ENCODE measurements at regions not wholly inside any gene's neighbourhood (a gene's known extent, or its start where the extent isn't known, plus 50 kb on each side); places are given as distances from the start of the nearest gene placed in this dataset.

- no peak overlapping the region for H3K4me3 ChIP-seq (ENCODE audit: low read depth in 1 of 2, low read length in 2 of 2)
- H3K9me3 ChIP-seq (ENCODE audit: low read length): peaks cover 10% of the 10 kb centered on the region
- peaks cover 42% of the 10 kb centered on the region for H3K4me1 ChIP-seq (ENCODE audit: insufficient read depth, low read length)
- H3K27me3 ChIP-seq (ENCODE audit: control insufficient read depth in 1 of 2, insufficient read depth in 2 of 2, low read length in 2 of 2): no peaks in the 10 kb centered on the region
- no peaks in the 10 kb centered on the region for H3K36me3 ChIP-seq (ENCODE audit: insufficient read depth, low read length)
- no peak overlapping the region for H3K27ac ChIP-seq (ENCODE audit: low read depth, low read length)
- H3K9ac ChIP-seq (ENCODE audit: low read length): no peak overlapping the region
These were observed 80.8 kb upstream of the CIBAR2 start for GRCh38 chr16:85193115-85193493.

DNA sequence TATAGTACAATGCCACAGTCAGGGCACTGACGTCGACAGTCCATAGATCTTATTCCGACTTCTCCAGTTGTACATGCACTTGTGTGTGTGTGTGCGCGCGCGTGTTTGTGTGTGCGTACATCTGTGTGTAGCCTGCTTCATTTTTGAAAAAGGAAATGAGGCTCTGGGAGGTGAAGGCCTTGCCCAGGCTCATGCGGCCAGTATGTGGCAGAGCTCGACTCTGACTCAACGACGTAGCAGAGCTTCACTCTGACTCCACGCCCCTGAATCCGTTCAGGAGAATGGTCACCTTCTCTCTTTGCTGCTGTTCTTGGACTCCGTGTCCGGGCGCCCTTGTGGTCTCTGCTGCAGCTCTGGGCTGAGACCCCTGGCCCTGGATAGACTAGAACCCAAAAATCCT lies 81.6 kb upstream of the CIBAR2 start:
- no peaks in the 10 kb centered on the region for H3K36me3 ChIP-seq (ENCODE audit: insufficient read depth, low read length)
- no peaks in the 10 kb centered on the region for H3K27me3 ChIP-seq (ENCODE audit: control insufficient read depth in 1 of 2, insufficient read depth in 2 of 2, low read length in 2 of 2)
- no peak overlapping the region for H3K4me3 ChIP-seq (ENCODE audit: low read depth in 1 of 2, low read length in 2 of 2)
- H3K9me3 ChIP-seq (ENCODE audit: low read length): peaks cover 10% of the 10 kb centered on the region
- peaks cover 48% of the 10 kb centered on the region for H3K4me1 ChIP-seq (ENCODE audit: insufficient read depth, low read length)
- H3K27ac ChIP-seq (ENCODE audit: low read depth, low read length): no peak overlapping the region
- H3K9ac ChIP-seq (ENCODE audit: low read length): no peak overlapping the region

DNA sequence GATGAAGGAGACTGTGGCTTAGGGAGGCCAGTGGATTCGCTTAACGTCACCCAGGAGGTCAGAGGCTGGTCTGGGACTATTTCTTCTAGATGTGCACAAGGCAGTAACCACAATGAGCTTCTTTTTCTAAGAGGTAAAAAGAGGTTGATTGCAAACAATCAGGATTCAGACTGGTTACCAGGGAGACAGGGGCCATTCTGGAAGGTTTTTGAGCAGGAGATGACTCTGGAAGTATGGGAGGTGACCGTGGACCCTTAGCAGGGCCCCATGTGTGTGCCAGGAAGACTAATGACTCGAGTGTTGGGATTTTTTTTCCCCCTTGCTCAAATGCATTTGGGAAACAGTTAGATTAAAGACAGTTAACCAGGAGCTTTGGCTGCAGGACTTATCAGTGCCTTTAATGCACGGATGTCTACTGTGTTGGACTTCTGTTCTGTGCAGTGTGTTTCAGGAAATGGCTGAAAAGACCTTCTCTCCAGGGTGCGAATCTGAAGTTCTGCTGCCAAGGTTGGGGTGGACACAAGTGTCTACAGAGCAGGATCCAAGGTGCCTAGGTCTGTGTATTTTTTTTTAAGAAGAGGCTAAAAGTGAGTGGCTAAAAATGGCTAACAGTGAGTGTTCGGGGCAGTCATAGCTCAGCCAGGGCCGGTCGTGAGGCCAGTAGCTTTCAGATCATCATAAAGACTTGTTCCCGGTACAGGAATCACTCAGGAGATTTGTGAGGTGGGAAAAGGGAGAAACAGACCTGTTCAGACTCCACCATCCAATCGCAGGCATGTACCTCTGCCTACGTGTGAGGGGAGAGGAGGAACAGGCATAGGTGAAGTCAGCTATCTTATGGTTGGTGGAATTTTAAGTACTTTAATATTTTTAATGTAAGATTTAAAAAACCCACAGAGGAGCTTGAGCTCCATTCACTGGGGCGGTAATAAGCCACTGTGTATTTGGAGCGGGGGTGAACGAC lies 82.3 kb upstream of the CIBAR2 start:
- H3K27ac ChIP-seq (ENCODE audit: low read depth, low read length): no peak overlapping the region
- peaks cover 55% of the 10 kb centered on the region for H3K4me1 ChIP-seq (ENCODE audit: insufficient read depth, low read length)
- no peak overlapping the region for H3K9ac ChIP-seq (ENCODE audit: low read length)
- no peaks in the 10 kb centered on the region for H3K36me3 ChIP-seq (ENCODE audit: insufficient read depth, low read length)
- no peaks in the 10 kb centered on the region for H3K27me3 ChIP-seq (ENCODE audit: control insufficient read depth in 1 of 2, insufficient read depth in 2 of 2, low read length in 2 of 2)
- H3K4me3 ChIP-seq (ENCODE audit: low read depth in 1 of 2, low read length in 2 of 2): no peak overlapping the region
- peaks cover 6% of the 10 kb centered on the region for H3K9me3 ChIP-seq (ENCODE audit: low read length)

GRCh38 chr16:85195271-85195647 lies 83.0 kb upstream of the CIBAR2 start:
- no peaks in the 10 kb centered on the region for H3K27me3 ChIP-seq (ENCODE audit: control insufficient read depth in 1 of 2, insufficient read depth in 2 of 2, low read length in 2 of 2)
- H3K9me3 ChIP-seq (ENCODE audit: low read length): no peaks in the 10 kb centered on the region
- peak overlapping the region; percentile 42 for H3K9ac ChIP-seq (ENCODE audit: low read length)
- no peaks in the 10 kb centered on the region for H3K36me3 ChIP-seq (ENCODE audit: insufficient read depth, low read length)
- H3K4me3 ChIP-seq (ENCODE audit: low read depth in 1 of 2, low read length in 2 of 2): no peak overlapping the region
- no peak overlapping the region for H3K27ac ChIP-seq (ENCODE audit: low read depth, low read length)
- peaks cover 62% of the 10 kb centered on the region for H3K4me1 ChIP-seq (ENCODE audit: insufficient read depth, low read length)

DNA sequence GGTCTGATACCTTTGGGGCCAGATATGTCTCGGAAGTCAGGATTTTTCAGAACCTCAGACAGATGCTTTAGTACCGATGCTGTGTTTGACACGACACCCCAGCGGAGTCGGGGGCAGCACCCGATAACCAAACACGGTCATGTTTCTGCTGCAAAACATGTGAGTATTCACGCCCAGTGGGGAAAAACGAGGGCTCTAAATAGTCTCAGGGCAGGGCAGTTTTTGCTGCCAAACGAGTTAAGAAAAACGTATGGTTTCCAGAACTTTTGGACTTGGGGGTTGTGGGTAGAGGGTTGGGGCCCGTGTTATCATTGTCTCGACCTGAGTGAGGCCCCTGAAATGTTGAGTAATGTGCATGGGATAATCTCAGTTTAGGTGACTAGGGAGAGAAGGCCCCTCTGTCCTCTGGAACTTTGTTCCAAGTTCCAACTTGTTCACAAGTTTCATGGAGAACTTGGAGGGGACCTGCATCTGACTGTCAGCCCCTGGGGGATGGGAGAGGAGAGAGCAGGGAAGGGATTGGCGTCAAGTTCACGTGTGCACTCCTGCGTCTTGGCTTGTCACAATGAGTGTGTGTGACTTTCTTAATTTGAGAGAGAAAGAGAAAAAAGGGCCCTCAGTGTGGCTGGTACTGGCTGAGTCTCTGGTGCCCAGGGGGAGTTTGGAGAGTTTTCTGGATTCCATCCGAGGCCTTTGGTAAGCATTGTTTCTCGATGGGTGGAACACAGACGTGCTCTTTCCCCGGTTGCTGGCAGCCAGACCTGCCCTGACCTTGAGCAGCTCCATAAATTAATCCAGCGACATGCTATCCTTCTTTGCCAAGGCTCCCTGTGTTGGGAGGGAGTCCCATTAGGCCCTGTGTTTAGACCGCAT lies 83.9 kb upstream of the CIBAR2 start:
- Histone ChIP-seq H3K4me3 (ENCODE audit: low read depth in 1 of 2, low read length in 2 of 2) (peak overlapping the region in 1 of 2 donors; percentile 22), H3K27ac (ENCODE audit: low read depth, low read length) (peak overlapping the region; percentile 69), H3K36me3 (ENCODE audit: insufficient read depth, low read length) (no peaks in the 10 kb centered on the region), H3K4me1 (ENCODE audit: insufficient read depth, low read length) (peaks cover 71% of the 10 kb centered on the region), H3K9me3 (ENCODE audit: low read length) (no peaks in the 10 kb centered on the region), H3K9ac (ENCODE audit: low read length) (peak overlapping the region; percentile 42), H3K27me3 (ENCODE audit: control insufficient read depth in 1 of 2, insufficient read depth in 2 of 2, low read length in 2 of 2) (no peaks in the 10 kb centered on the region)

DNA sequence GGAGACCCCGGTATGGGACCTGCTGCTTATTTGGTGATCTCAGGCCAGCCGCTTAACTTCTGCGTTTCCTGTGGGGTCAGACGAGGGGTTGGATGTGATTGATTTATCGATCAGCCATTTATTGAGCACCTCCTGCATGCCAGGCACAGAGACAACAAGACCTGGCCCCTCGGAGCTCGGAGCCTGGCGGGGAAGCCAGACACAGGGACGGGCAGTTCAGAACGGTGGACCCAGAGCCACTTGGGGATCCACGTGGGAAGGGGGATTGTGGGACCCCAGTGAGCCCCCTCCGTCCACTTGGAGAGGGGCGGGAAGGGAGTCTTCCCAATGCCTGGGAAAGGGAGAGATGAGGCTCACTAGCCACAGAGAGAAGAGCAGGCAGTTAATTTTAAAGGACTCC lies 84.7 kb upstream of the CIBAR2 start:
- H3K36me3 ChIP-seq (ENCODE audit: insufficient read depth, low read length): no peaks in the 10 kb centered on the region
- H3K27me3 ChIP-seq (ENCODE audit: control insufficient read depth in 1 of 2, insufficient read depth in 2 of 2, low read length in 2 of 2): no peaks in the 10 kb centered on the region
- peak overlapping the region in 1 of 2 donors; percentile 22 for H3K4me3 ChIP-seq (ENCODE audit: low read depth in 1 of 2, low read length in 2 of 2)
- H3K9me3 ChIP-seq (ENCODE audit: low read length): no peaks in the 10 kb centered on the region
- H3K9ac ChIP-seq (ENCODE audit: low read length): peak overlapping the region; percentile 30
- peak overlapping the region; percentile 69 for H3K27ac ChIP-seq (ENCODE audit: low read depth, low read length)
- peaks cover 79% of the 10 kb centered on the region for H3K4me1 ChIP-seq (ENCODE audit: insufficient read depth, low read length)

- Histone ChIP-seq H3K9ac (ENCODE audit: low read length) (no peak overlapping the region), H3K27me3 (ENCODE audit: control insufficient read depth in 1 of 2, insufficient read depth in 2 of 2, low read length in 2 of 2) (no peaks in the 10 kb centered on the region), H3K36me3 (ENCODE audit: insufficient read depth, low read length) (no peaks in the 10 kb centered on the region), H3K4me1 (ENCODE audit: insufficient read depth, low read length) (peaks cover 80% of the 10 kb centered on the region), H3K4me3 (ENCODE audit: low read depth in 1 of 2, low read length in 2 of 2) (no peak overlapping the region), H3K27ac (ENCODE audit: low read depth, low read length) (peak overlapping the region; percentile 69), H3K9me3 (ENCODE audit: low read length) (no peaks in the 10 kb centered on the region)
These were observed 85.6 kb upstream of the CIBAR2 start for GRCh38 chr16:85197611-85198566.

DNA sequence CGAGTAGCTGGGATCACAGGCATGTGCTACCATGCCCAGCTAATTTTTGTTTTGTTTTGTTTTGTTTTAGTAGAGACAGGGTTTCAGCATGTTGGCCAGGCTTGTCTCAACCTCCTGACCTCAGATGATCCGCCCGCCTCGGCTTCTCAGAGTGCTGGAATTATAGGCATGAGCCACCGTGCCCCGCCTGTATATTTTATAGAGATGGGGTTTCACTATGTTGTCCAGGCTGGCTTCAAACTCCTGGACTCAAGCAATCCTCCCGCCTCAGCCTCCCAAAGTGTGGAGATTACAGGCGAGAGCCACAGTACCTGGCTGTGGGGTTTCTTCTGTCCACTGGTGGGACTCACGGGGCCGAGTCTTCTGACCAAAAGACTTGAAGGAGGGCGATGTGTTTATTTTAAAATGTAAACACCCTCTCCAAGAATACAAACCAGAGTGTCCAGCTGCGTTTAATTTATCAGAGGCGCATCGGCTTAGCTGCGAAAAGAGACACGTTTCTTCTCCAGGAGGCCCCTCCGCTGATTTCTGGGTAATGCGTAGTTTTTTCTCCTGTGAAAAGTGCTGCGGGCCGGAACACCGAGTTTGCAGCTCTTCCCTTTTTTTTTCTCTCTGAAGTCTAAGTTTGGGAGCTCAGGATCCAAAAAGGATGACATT lies 86.9 kb upstream of the CIBAR2 start:
- Histone ChIP-seq H3K27ac (ENCODE audit: low read depth, low read length) (no peak overlapping the region), H3K27me3 (ENCODE audit: control insufficient read depth in 1 of 2, insufficient read depth in 2 of 2, low read length in 2 of 2) (no peaks in the 10 kb centered on the region), H3K9ac (ENCODE audit: low read length) (no peak overlapping the region), H3K9me3 (ENCODE audit: low read length) (no peaks in the 10 kb centered on the region), H3K4me1 (ENCODE audit: insufficient read depth, low read length) (peaks cover 87% of the 10 kb centered on the region), H3K4me3 (ENCODE audit: low read depth in 1 of 2, low read length in 2 of 2) (no peak overlapping the region), H3K36me3 (ENCODE audit: insufficient read depth, low read length) (no peaks in the 10 kb centered on the region)

DNA sequence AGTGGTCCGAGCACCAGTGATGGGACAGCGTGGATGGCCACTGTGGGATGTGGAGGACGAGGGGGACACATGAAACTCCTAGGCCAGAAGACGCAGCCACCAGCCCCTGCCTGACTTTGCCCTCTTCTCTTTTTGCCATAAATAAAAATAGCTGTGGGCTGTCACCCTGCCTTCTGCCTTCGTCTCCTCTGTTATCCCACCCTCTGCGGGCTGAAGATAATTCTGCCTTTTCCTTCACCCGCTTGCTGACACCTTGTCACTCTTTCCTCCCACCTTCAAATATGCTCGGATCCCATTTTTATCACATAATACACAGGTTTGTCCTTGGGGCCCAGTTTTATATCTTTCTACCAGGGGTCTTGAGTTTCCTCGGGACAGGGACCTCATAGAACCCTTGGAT lies 87.6 kb upstream of the CIBAR2 start:
- Histone ChIP-seq H3K9ac (ENCODE audit: low read length) (no peak overlapping the region), H3K4me1 (ENCODE audit: insufficient read depth, low read length) (peaks cover 93% of the 10 kb centered on the region), H3K27ac (ENCODE audit: low read depth, low read length) (no peak overlapping the region), H3K27me3 (ENCODE audit: control insufficient read depth in 1 of 2, insufficient read depth in 2 of 2, low read length in 2 of 2) (no peaks in the 10 kb centered on the region), H3K36me3 (ENCODE audit: insufficient read depth, low read length) (no peaks in the 10 kb centered on the region), H3K4me3 (ENCODE audit: low read depth in 1 of 2, low read length in 2 of 2) (no peak overlapping the region), H3K9me3 (ENCODE audit: low read length) (no peaks in the 10 kb centered on the region)

GRCh38 chr16:85200471-85201278 lies 88.4 kb upstream of the CIBAR2 start:
- Histone ChIP-seq H3K27ac (ENCODE audit: low read depth, low read length) (no peak overlapping the region), H3K36me3 (ENCODE audit: insufficient read depth, low read length) (no peaks in the 10 kb centered on the region), H3K4me3 (ENCODE audit: low read depth in 1 of 2, low read length in 2 of 2) (no peak overlapping the region), H3K27me3 (ENCODE audit: control insufficient read depth in 1 of 2, insufficient read depth in 2 of 2, low read length in 2 of 2) (no peaks in the 10 kb centered on the region), H3K9me3 (ENCODE audit: low read length) (no peaks in the 10 kb centered on the region), H3K4me1 (ENCODE audit: insufficient read depth, low read length) (peaks cover 91% of the 10 kb centered on the region), H3K9ac (ENCODE audit: low read length) (no peak overlapping the region)
